GM18909 (cell line): ENCODE measurements at regions not wholly inside any gene's neighbourhood (a gene's known extent, or its start where the extent isn't known, plus 50 kb on each side); places are given as distances from the start of the nearest gene placed in this dataset.
A peak's percentile ranks its signal among the peaks of the same experiment; 100 is the strongest.
"Not testable (repeated sequence)": the region's sequence is repeated elsewhere in the genome, so short reads cannot be mapped to it uniquely, and the experiment has no call there.

Experiments
- ATAC-seq: cut with Tn5 transposase; IDR thresholded peaks from one replicate; pipeline ENCODE4 v1.9.1; 2021; ENCODE audit warnings: mild to moderate bottlenecking; ENCODE audit not compliant: unreplicated experiment, poor library complexity

DNA sequence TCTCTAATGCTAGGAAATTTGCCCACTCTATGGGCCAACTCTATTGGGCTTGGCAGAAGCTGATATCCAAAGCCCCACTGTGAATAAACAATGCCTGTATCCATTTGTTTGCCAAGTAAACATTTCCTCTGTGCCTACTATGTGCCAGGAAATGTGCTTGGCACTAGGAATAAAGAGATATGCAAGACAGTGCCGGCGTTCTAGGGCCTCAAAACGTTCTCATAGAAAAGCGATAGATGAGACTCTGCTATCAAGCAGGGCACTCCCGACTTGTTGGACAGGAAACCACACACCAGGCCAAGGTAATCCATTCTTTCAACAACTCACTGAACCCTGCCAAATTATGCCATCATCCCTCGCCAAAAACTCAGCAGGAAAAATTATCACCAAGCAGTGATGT, 196.7 kb downstream of the IPMK start:
- ATAC-seq = no peak

DNA sequence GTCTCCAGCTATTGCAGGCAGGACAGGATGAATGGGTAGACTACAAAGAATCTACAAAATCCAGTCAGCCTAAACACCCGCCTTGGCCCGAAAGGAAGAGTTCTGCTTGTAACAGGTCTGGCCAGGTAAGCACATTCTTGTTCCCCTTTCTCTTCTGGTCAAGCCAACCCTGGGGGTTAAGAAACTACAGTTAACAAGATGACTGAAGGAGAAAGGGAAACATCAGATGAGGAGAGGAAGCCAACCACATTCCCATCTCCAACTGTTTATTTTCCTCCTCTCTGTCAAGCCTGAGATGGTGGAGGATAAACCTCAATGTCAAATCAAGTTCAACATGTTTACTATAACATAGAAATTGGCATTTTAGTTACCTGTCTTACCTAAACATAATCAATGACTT, 198.9 kb downstream of the IPMK start:
- no peak for ATAC-seq

DNA sequence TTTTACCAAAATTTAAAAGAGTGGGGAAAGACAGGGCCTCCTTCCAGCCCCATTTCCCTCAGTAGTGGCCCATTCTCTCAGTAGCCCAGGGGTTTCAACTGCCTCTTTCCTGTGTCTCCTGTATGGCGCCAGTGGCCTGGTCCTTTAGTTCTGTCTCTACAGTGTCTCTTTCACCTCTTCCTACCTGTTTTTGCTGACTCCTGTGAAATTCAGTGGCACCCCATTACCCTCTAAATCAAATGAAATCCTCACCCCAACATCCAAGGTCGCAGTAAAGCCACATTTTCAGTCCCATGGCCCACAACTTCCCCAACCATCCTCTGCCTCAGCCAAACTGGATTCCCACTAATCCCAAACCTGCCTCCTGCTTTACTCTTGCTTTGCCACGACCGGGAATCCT, 200.7 kb downstream of the IPMK start:
- no peak for ATAC-seq

DNA sequence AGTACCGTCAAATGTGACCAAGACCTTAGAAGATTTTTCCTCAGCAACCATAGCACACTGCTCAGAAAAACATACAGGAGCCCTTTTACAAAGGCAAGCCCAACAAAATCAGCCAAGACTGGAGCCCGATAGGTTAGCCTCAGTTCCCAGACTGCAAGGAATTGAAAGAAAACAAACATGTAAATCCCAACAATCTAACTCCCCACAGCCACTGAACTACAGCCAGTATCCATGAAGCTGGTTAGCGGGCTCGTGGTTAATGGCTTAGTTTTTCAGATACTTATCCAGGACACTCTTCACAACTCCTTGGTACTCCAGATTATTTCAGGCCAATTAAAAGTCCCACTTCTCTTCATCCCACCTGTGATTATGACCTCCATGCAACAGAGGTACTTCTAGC, 201.6 kb downstream of the IPMK start:
- no peak for ATAC-seq

GRCh38 chr10:58065529-58065815, 202.2 kb downstream of the IPMK start:
- no peak for ATAC-seq

GRCh38 chr10:58064714-58065528, 202.8 kb downstream of the IPMK start:
- ATAC-seq = peak; percentile 63

- no peak for ATAC-seq
Measured at GRCh38 chr10:58063861-58064480, 203.7 kb downstream of the IPMK start.

DNA sequence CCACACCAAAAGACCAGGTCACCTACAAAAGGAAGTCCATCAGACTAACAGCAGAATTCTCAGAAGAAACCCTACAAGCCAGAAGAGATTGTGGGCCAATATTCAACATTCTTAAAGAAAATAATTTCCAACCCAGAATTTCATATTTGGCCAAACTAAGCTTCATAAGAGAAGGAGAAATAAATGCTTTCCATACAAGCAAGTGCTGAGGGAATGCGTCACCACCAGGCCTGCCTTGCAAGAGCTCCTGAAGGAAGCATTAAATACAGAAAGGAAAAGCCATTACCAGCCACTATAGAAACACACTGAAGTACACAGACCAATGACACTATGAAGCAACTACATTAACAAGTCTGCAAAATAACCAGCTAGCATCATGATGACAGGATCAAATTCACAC, 209.0 kb downstream of the IPMK start:
- ATAC-seq = not testable (repeated sequence)

- ATAC-seq = no peak
Measured at GRCh38 chr10:58054881-58055280, 212.8 kb downstream of the IPMK start.

DNA sequence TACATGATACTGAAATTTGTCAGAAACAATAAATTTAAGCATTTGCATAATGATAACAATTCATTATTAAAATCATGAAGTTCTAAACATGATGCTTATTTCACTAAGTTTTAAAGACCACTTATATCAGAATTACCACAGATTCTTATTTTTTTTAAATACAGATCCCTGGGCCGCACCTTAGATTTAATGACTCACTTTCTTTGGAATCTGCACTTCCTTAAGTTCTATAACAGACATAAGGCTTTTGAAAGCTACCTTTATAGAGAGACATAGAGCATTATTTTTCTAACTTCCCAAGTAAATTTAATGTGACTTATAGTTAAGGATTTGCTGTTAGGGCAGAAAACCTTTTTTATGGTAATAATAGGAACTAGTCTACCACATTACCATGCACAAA, 214.9 kb downstream of the IPMK start:
- ATAC-seq = no peak

DNA sequence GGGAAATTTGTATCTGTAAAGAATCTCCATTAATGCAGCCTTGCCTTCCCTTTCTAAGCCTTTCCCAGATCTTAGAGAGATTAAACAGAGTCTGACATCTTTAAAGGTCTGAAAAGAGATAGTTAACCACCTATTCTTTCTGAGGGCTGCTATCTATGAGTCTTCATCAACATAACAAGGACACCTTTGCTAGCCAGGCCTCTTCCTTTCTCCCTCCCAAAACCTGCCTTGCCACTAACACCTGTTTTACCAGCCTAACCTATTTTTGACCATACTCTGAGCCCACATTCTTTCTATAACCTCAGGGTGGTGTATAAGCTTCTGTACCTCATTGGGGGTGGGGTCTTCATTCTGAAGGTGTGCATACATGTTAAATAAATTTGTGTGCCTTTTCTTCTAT, 217.1 kb downstream of the IPMK start:
- ATAC-seq = no peak

- ATAC-seq = no peak
Measured at GRCh38 chr10:58048936-58049335, 218.8 kb downstream of the IPMK start.

DNA sequence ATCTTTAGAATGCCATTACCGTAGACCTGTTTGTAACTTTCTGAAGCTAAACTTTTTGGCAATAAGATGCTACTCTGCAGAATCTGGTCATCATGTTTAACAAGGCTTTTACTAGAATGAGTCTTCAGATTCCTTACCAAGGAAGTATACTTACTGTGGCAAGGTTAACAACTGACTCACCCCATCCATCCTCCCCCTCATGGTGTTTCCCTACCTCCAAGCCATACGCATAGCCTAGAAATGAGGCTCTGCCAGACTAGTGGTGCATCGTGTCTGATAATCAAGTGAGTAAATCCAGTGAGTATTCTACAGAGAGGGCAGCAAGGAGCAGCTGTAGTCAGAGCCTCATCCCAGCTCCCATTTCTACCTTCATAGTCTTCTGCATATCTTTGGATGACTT, 223.6 kb downstream of the IPMK start:
- ATAC-seq = no peak

DNA sequence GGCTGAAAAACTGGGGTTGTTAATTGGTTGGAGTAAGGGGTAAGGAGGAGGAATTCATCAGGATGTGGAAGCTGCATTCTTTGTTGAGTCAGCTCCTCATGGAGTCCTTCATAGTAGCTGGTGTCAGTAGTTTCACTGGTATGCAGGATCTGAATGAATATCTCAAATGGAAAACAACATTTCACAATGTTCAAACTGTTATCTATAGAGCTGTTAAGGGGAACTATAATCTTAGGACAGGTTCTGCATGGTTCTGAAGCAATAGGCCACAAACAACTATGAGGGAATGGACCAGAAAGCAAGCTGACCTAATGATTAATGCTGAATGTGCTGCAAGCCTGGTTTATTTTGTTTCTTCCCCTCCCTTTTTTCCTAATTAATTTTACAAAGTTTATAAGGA, 225.8 kb downstream of the IPMK start:
- ATAC-seq = no peak

GRCh38 chr10:58030208-58030607, 237.5 kb downstream of the IPMK start:
- no peak for ATAC-seq

GRCh38 chr10:58028597-58029366, 238.9 kb downstream of the IPMK start:
- no peak for ATAC-seq

GRCh38 chr10:58027426-58027825, 240.3 kb downstream of the IPMK start:
- no peak for ATAC-seq

DNA sequence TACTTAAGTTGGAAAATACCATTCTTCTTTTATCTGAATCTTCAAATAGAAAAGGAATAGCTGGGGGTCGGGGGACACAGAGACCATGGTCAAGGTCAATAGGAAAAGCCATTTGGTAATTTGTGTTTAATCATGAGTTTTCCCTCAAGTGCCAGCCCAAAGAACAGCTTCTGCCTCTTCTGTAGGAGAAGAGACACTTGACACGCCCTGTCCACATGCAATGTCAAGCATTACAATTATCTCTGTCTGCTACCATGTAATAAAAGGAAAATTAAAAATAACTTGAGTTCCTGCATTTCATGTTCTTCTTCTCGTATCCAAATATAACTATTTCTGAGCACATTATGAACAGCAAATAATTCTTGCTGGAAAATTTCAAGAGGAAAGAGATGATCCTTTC, 241.7 kb downstream of the IPMK start:
- ATAC-seq = no peak

DNA sequence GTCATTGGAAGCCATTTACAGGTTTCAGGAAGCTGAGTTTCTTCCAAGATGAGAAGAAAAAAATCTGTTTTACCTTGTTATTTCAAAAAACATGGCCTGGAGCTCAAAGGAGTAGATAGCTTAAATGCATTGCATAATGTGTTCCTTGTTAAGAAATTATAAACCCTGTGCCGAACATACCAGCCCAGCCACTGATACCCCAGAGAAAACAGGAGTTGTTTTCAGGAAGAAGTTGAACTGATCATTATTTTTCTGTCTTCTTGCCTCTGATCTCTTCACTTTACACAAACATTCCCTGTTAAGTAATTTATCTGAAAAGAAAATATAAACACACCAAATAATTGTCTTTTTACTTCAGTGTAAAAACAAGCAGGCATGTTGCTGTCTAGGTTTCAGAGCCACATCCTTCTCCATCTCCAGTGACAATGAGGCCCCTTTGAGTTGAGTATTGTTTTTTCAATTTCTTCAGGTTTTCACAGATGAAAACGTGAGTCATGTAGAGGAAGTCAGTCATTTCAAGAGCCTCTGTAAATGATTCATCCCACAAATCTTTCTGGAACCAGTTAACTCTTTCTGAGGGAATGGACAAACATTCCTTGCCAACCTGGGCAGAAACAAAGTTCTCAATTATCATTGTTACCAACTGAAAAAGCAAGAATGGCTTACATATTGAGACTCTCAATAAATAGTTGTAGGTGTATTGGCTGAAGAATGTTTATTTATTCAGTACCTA, 244.2 kb downstream of the IPMK start:
- peak; percentile 62 for ATAC-seq

DNA sequence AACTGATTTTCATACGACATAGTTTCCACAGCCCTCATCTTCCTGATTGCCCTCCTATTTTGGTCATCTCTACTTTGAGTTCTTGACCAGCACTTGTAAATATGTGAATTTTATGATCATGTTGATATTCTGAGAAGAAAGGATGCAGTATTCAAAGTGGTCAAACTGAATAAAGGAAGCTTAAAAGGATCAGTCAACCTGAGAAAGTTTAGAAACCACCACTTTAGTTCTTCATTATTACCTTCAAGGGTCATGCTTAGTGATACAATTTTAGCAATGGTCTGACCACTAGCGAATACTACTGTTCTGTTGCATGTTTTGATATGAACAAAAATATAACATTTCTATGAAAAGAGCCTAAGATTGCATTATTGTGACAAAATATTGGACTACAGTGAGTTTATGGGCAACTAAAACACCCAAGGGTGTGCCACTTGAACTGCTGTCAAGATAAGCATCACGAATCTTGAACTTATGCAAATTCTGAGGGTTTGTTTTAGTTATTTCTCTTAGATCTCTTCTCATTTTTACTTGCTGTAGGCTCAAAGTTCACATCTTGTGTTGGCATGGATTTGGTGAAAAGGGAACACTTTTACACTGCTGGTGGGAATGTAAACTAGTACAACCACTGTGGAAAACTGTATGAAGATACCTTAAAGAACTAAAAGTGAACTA, 247.7 kb downstream of the IPMK start:
- no peak for ATAC-seq
